AG04449 (cell line): ENCODE measurements at regions not wholly inside any gene's neighbourhood (a gene's known extent, or its start where the extent isn't known, plus 50 kb on each side); places are given as distances from the start of the nearest gene placed in this dataset.

ENCODE experiments used
- CTCF ChIA-PET: fragments of 350-600 bp; formaldehyde crosslinking; extraction: SDS; loops from one replicate; lab custom pipeline; 2021; ENCODE audit warnings: antibody characterized with exemption; lab: Yijun Ruan, JAX
- POLR2A ChIA-PET: fragments of 400-600, 350-600 bp; formaldehyde crosslinking; extraction: SDS; loops from one replicate; lab custom pipeline; 2020; ENCODE audit warnings: antibody characterized with exemption, inconsistent platforms; lab: Yijun Ruan, JAX
- DNase-seq: peaks from one replicate; pipeline ENCODE4 v3.0.0-alpha.2; 2010; ENCODE audit warnings: low read depth, low spot score
- H3K4me3 ChIP-seq: 2 replicates; pipeline ENCODE4 v1.5.1; 2011; ENCODE audit warnings: low read depth, mild to moderate bottlenecking, control low read depth, low read length
- TF ChIP-seq, protein P1 (sequence below): IDR thresholded peaks from one replicate; pipeline ENCODE4 v1.5.1; 2011; ENCODE audit warnings: mild to moderate bottlenecking, moderate library complexity, low read length, control low read depth, inconsistent platforms; ENCODE audit not compliant: insufficient read depth; ENCODE audit errors: missing control alignments

GRCh38 chr7:85749696-85750453, 563.0 kb upstream of the SEMA3D start:
- H3K4me3 ChIP-seq = no peak overlapping the region
- POLR2A ChIA-PET = no interaction called here
- DNase-seq = no peak
- TF ChIP-seq, protein P1, sequence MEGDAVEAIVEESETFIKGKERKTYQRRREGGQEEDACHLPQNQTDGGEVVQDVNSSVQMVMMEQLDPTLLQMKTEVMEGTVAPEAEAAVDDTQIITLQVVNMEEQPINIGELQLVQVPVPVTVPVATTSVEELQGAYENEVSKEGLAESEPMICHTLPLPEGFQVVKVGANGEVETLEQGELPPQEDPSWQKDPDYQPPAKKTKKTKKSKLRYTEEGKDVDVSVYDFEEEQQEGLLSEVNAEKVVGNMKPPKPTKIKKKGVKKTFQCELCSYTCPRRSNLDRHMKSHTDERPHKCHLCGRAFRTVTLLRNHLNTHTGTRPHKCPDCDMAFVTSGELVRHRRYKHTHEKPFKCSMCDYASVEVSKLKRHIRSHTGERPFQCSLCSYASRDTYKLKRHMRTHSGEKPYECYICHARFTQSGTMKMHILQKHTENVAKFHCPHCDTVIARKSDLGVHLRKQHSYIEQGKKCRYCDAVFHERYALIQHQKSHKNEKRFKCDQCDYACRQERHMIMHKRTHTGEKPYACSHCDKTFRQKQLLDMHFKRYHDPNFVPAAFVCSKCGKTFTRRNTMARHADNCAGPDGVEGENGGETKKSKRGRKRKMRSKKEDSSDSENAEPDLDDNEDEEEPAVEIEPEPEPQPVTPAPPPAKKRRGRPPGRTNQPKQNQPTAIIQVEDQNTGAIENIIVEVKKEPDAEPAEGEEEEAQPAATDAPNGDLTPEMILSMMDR = no peak
- CTCF ChIA-PET = interaction anchor here (0.7 to 5.1 kb wide), 22 partner anchors 8 to 719 kb away, joined by 3 to 50 read pairs (median 4); no protein-coding TSS in a partner anchor

- CTCF ChIA-PET = interaction anchor here (0.7 to 5.1 kb wide), 16 partner anchors 9 to 718 kb away, joined by 3 to 50 read pairs (median 4); no protein-coding TSS in a partner anchor
- POLR2A ChIA-PET = no interaction called here
- DNase-seq = no peak
- TF ChIP-seq, protein P1 = no peak
- no peak overlapping the region for H3K4me3 ChIP-seq
These were observed 562.0 kb upstream of the SEMA3D start for GRCh38 chr7:85748861-85749260.

GRCh38 chr7:85737426-85737825, 550.6 kb upstream of the SEMA3D start:
- TF ChIP-seq, protein P1 = no peak
- no peak for DNase-seq
- ChIA-PET CTCF (interaction anchor here (0.6 to 1.4 kb wide), 2 partner anchors 13 to 14 kb away, joined by 3 read pairs; no protein-coding TSS in a partner anchor), POLR2A (no interaction called here)
- H3K4me3 ChIP-seq = no peak overlapping the region

GRCh38 chr7:85736085-85736484, 549.2 kb upstream of the SEMA3D start:
- no peak for DNase-seq
- no peak overlapping the region for H3K4me3 ChIP-seq
- TF ChIP-seq, protein P1 = no peak
- ChIA-PET CTCF (interaction anchor here (0.8 kb wide), 1 partner anchor 705 kb away, joined by 3 read pairs; no protein-coding TSS in a partner anchor), POLR2A (no interaction called here)

DNA sequence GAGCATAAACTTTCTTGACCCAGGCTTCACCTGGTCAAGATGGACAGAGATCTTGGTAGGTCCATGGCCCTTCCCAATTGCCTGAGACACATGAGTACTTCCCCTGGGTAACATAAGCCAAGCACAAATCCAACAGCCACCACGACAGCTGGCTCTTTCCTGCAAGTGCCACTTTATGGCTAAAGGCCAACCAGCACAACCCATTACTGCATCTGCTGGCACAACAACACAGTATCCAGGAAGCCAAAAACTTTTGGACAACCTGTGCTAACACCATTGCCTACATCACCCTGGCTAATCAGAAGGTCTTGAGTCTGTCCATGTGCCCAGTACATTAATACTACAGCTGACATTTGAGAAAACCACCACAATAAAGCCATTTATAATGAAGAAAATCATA, 548.0 kb upstream of the SEMA3D start:
- ChIA-PET CTCF (interaction anchor here (0.9 kb wide), 2 partner anchors 14 to 15 kb away, joined by 3 to 4 read pairs; no protein-coding TSS in a partner anchor), POLR2A (no interaction called here)
- no peak overlapping the region for H3K4me3 ChIP-seq
- no peak for DNase-seq
- TF ChIP-seq, protein P1 = no peak

DNA sequence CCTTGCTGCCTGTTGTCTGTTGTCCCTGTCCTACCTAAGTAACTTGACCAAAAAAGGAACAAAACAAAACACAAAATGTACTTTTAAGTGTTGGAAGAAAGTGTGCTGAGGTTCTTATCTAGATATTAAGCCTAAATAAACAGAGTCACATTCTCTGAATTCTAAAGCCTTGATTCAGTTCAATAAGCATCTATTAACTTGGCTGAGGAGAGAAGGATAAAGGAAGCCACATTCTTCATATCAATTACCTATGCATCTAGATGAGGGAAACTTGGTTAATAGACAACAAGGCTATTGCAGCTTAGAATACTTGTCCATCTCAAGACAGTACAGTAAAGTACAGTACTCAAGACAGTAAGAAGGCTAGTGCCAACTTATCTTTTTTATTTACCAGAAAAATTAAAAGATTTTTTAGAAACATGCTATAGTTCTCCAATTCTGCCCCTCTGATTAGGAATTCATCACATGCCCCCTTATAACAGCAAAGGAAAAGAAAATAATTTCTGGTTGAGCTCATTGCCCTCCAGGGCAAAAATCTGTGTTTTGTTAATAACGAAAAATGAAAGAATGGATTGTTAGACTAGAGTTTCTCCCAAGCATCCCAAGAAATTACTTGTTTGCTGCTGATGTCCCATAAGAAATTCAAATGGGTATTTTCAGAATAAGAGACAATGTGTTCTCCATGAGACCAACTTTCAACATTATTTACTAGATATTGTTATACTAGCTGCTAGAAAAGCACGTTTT, 546.5 kb upstream of the SEMA3D start:
- ChIA-PET POLR2A (no interaction called here), CTCF (interaction anchor here (1.1 kb wide), 1 partner anchor 16 kb away, joined by 3 read pairs; no protein-coding TSS in a partner anchor)
- no peak overlapping the region for H3K4me3 ChIP-seq
- TF ChIP-seq, protein P1 = no peak
- no peak for DNase-seq
